Body of pancreas (tissue), 4 donors: ENCODE measurements at regions not wholly inside any gene's neighbourhood (a gene's known extent, or its start where the extent isn't known, plus 50 kb on each side); places are given as distances from the start of the nearest gene placed in this dataset.

Source experiments
- CTCF ChIP-seq, 7 experiments: fragments of 450-650 bp in 4 of 7; fragments of 200-600 bp in 3 of 7; sonication (generic) in 3 of 7; IDR thresholded peaks; one replicate each; pipeline ENCODE4 v1.5.1; 2016 to 2019; ENCODE audit warnings: antibody characterized with exemption in 7 of 7
- POLR2A ChIP-seq, 3 donors: fragments of 450-650 bp; IDR thresholded peaks; one replicate each; pipeline ENCODE4 v1.6.1; 2016; ENCODE audit warnings: antibody characterized with exemption in 3 of 3, mild to moderate bottlenecking in 2 of 3

GRCh38 chr4:31727030-31727429 lies 1006.9 kb downstream of the PCDH7 start:
- no peak for TF ChIP-seq CTCF (IDR thresholded peaks at IDR 0.05)
- TF ChIP-seq POLR2A (IDR thresholded peaks at IDR 0.05), result no peak
